GM19035 (cell line): ENCODE measurements at regions not wholly inside any gene's neighbourhood (a gene's known extent, or its start where the extent isn't known, plus 50 kb on each side); places are given as distances from the start of the nearest gene placed in this dataset.

Source experiments
- ATAC-seq: cut with Tn5 transposase; IDR thresholded peaks from one replicate; pipeline ENCODE4 v1.9.1; 2021; ENCODE audit not compliant: unreplicated experiment

- no peak for ATAC-seq
Measured at GRCh38 chr14:95413289-95414215, 93.8 kb upstream of the CLMN start.

- no peak for ATAC-seq
Measured at GRCh38 chr14:95410838-95411237, 91.1 kb upstream of the CLMN start.

- ATAC-seq, result no peak
Measured at GRCh38 chr14:95409477-95410272, 90.0 kb upstream of the CLMN start.

- no peak for ATAC-seq
Measured at GRCh38 chr14:95408731-95409476, 89.2 kb upstream of the CLMN start.

GRCh38 chr14:95407354-95407753 is 87.6 kb upstream of the CLMN start:
- no peak for ATAC-seq

- no peak for ATAC-seq
Measured at GRCh38 chr14:95406756-95407277, 87.1 kb upstream of the CLMN start.

GRCh38 chr14:95404583-95404982 is 84.9 kb upstream of the CLMN start:
- no peak for ATAC-seq

GRCh38 chr14:95402578-95402977 is 82.9 kb upstream of the CLMN start:
- no peak for ATAC-seq

- no peak for ATAC-seq
Measured at GRCh38 chr14:95402176-95402575, 82.5 kb upstream of the CLMN start.

- ATAC-seq, result no peak
Measured at GRCh38 chr14:95398630-95399547, 79.2 kb upstream of the CLMN start.

GRCh38 chr14:95397325-95397724 is 77.6 kb upstream of the CLMN start:
- ATAC-seq, result no peak

- ATAC-seq, result no peak
Measured at GRCh38 chr14:95396221-95396620, 76.5 kb upstream of the CLMN start.

GRCh38 chr14:95395098-95395737 is 75.5 kb upstream of the CLMN start:
- no peak for ATAC-seq

- ATAC-seq, result no peak
Measured at GRCh38 chr14:95394297-95395097, 74.8 kb upstream of the CLMN start.

GRCh38 chr14:95392841-95393240 is 73.1 kb upstream of the CLMN start:
- ATAC-seq, result no peak

GRCh38 chr14:95391331-95391730 is 71.6 kb upstream of the CLMN start:
- ATAC-seq, result no peak

GRCh38 chr14:95389471-95390011 is 69.8 kb upstream of the CLMN start:
- ATAC-seq, result no peak

GRCh38 chr14:95388699-95389098 is 69.0 kb upstream of the CLMN start:
- no peak for ATAC-seq
